Caco-2 (cell line): ENCODE measurements at regions not wholly inside any gene's neighbourhood (a gene's known extent, or its start where the extent isn't known, plus 50 kb on each side); places are given as distances from the start of the nearest gene placed in this dataset.
"Not testable (repeated sequence)": the region's sequence is repeated elsewhere in the genome, so short reads cannot be mapped to it uniquely, and the experiment has no call there.

Experiments used
- BruUV-seq: library from RNA; stranded (reverse); fragments of 400-500 nt; replicated peaks from 2 replicates; lab custom pipeline; 2021; lab: Mats Ljungman, UMichigan
- CTCF ChIA-PET: fragments of 300-600 bp; sonication (Branson Sonifier 250); formaldehyde crosslinking; loops from one replicate; lab custom pipeline; 2022; ENCODE audit warnings: antibody characterized with exemption; lab: Charles Lee
- POLR2A ChIA-PET: fragments of 300-600 bp; sonication (Branson Sonifier 250); formaldehyde crosslinking; loops from one replicate; lab custom pipeline; 2022; ENCODE audit warnings: antibody characterized with exemption; lab: Charles Lee
- DNase-seq, 2 experiments: peaks; one replicate each; pipeline versions ENCODE4 v3.0.0 to v3.0.0-alpha.2; 2020 to 2022
- H3K27me3 ChIP-seq: replicated peaks from 2 replicates; pipeline ENCODE4 v1.6.0; 2011; ENCODE audit warnings: low read length; ENCODE audit not compliant: control insufficient read depth, insufficient read depth
- H3K36me3 ChIP-seq: 2 replicates; pipeline ENCODE4 v1.5.1; 2011; ENCODE audit warnings: low read length; ENCODE audit not compliant: control insufficient read depth, insufficient read depth
- H3K4me1 ChIP-seq: fragments of 250-450 bp; sonication (Bioruptor Pico); 2 replicates; pipeline ENCODE4 v1.5.1; 2020; ENCODE audit warnings: mild to moderate bottlenecking
- H3K4me3 ChIP-seq: 2 replicates; pipeline ENCODE4 v1.5.1; 2011; ENCODE audit warnings: low read depth, mild to moderate bottlenecking, control low read depth, low read length
- H3K9me3 ChIP-seq: fragments of 250-450 bp; sonication (Bioruptor Pico); 2 replicates; pipeline ENCODE4 v1.5.1; 2020; ENCODE audit warnings: mild to moderate bottlenecking, moderate library complexity
- H3K27ac Mint-ChIP-seq: one replicate; pipeline ENCODE4 v1.8.0; 2022; ENCODE audit warnings: mixed read lengths; ENCODE audit not compliant: unreplicated experiment
- H3K27me3 Mint-ChIP-seq: one replicate; pipeline ENCODE4 v1.8.0; 2022; ENCODE audit warnings: mixed read lengths; ENCODE audit not compliant: insufficient read depth, unreplicated experiment
- H3K36me3 Mint-ChIP-seq: one replicate; pipeline ENCODE4 v1.8.0; 2022; ENCODE audit warnings: mild to moderate bottlenecking, mixed read lengths; ENCODE audit not compliant: insufficient read depth, unreplicated experiment
- H3K4me1 Mint-ChIP-seq: one replicate; pipeline ENCODE4 v1.8.0; 2022; ENCODE audit warnings: low read depth, mixed read lengths; ENCODE audit not compliant: unreplicated experiment
- H3K4me3 Mint-ChIP-seq: one replicate; pipeline ENCODE4 v1.8.0; 2022; ENCODE audit warnings: mild to moderate bottlenecking, moderate library complexity, mixed read lengths; ENCODE audit not compliant: unreplicated experiment
- H3K9me3 Mint-ChIP-seq: one replicate; pipeline ENCODE4 v1.8.0; 2022; ENCODE audit warnings: mixed read lengths; ENCODE audit not compliant: unreplicated experiment
- intact Hi-C: fragments of 100-400 bp; cut with micrococcal nuclease; formaldehyde crosslinking; loops from one replicate; pipeline ENCODE4 v1.10.0; 2022; ENCODE audit not compliant: unreplicated experiment
- TF ChIP-seq, protein P1 (sequence below), 2 experiments: fragments of 200-600 bp in 1 of 2; IDR thresholded peaks; 1 replicate in 1 of 2; 2 replicates in 1 of 2; pipeline versions ENCODE4 v1.5.1 to v1.8.0; 2011 to 2022; ENCODE audit warnings: antibody characterized with exemption in 1 of 2, control low read depth in 1 of 2, inconsistent platforms in 1 of 2, low read depth in 1 of 2, low read length in 1 of 2, mild to moderate bottlenecking in 1 of 2, moderate library complexity in 1 of 2; ENCODE audit not compliant: insufficient read depth in 1 of 2, severe bottlenecking in 1 of 2, unreplicated experiment in 1 of 2

GRCh38 chr20:29443206-29443781 is 1814.2 kb upstream of the DEFB115 start:
- H3K9me3 ChIP-seq, CTCF ChIA-PET, H3K9me3 Mint-ChIP-seq, H3K27me3 Mint-ChIP-seq, H3K36me3 ChIP-seq, BruUV-seq, POLR2A ChIA-PET, H3K27ac Mint-ChIP-seq, H3K4me3 ChIP-seq, H3K36me3 Mint-ChIP-seq, H3K27me3 ChIP-seq: not testable (repeated sequence)
- TF ChIP-seq, protein P1, sequence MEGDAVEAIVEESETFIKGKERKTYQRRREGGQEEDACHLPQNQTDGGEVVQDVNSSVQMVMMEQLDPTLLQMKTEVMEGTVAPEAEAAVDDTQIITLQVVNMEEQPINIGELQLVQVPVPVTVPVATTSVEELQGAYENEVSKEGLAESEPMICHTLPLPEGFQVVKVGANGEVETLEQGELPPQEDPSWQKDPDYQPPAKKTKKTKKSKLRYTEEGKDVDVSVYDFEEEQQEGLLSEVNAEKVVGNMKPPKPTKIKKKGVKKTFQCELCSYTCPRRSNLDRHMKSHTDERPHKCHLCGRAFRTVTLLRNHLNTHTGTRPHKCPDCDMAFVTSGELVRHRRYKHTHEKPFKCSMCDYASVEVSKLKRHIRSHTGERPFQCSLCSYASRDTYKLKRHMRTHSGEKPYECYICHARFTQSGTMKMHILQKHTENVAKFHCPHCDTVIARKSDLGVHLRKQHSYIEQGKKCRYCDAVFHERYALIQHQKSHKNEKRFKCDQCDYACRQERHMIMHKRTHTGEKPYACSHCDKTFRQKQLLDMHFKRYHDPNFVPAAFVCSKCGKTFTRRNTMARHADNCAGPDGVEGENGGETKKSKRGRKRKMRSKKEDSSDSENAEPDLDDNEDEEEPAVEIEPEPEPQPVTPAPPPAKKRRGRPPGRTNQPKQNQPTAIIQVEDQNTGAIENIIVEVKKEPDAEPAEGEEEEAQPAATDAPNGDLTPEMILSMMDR (IDR thresholded peaks at IDR 0.05; ENCODE audit: insufficient read depth in 1 of 2, low read depth in 1 of 2, low read length in 1 of 2, severe bottlenecking in 1 of 2, unreplicated experiment in 1 of 2): peak; percentile 64 to 98
- H3K4me1 ChIP-seq: peaks cover 21% of the 10 kb centered on the region
- intact Hi-C loops: loop anchor here (1.0 to 10.0 kb wide), 6 partner anchors 76 to 1870 kb away; no protein-coding TSS in a partner anchor
- peak; percentile 59 to 68 for DNase-seq
- Mint-ChIP-seq H3K4me1 (peaks cover 18% of the 10 kb centered on the region), H3K4me3 (peak overlapping the region; percentile 22)

GRCh38 chr20:29443819-29444218 is 1813.6 kb upstream of the DEFB115 start:
- H3K9me3 ChIP-seq: no peaks in the 10 kb centered on the region; the same call in 1 of the 2 replicates
- H3K27ac Mint-ChIP-seq: no peak overlapping the region
- no TSS peak for BruUV-seq
- H3K4me1 ChIP-seq: peaks cover 21% of the 10 kb centered on the region
- no peak for DNase-seq
- H3K36me3 ChIP-seq: no peaks in the 10 kb centered on the region
- TF ChIP-seq, protein P1 (IDR thresholded peaks at IDR 0.05; ENCODE audit: insufficient read depth in 1 of 2, low read depth in 1 of 2, low read length in 1 of 2, severe bottlenecking in 1 of 2, unreplicated experiment in 1 of 2): no peak
- no peak overlapping the region for H3K4me3 Mint-ChIP-seq
- H3K27me3 ChIP-seq: no peaks in the 10 kb centered on the region
- H3K4me3 ChIP-seq: no peak overlapping the region
- no peaks in the 10 kb centered on the region for H3K27me3 Mint-ChIP-seq
- CTCF ChIA-PET: no interaction called here
- intact Hi-C loops: loop anchor here (1.0 to 10.0 kb wide), 7 partner anchors 75 to 1869 kb away; no protein-coding TSS in a partner anchor
- peaks cover 9% of the 10 kb centered on the region for H3K36me3 Mint-ChIP-seq
- POLR2A ChIA-PET: no interaction called here
- H3K4me1 Mint-ChIP-seq: peaks cover 18% of the 10 kb centered on the region
- no peaks in the 10 kb centered on the region for H3K9me3 Mint-ChIP-seq

DNA sequence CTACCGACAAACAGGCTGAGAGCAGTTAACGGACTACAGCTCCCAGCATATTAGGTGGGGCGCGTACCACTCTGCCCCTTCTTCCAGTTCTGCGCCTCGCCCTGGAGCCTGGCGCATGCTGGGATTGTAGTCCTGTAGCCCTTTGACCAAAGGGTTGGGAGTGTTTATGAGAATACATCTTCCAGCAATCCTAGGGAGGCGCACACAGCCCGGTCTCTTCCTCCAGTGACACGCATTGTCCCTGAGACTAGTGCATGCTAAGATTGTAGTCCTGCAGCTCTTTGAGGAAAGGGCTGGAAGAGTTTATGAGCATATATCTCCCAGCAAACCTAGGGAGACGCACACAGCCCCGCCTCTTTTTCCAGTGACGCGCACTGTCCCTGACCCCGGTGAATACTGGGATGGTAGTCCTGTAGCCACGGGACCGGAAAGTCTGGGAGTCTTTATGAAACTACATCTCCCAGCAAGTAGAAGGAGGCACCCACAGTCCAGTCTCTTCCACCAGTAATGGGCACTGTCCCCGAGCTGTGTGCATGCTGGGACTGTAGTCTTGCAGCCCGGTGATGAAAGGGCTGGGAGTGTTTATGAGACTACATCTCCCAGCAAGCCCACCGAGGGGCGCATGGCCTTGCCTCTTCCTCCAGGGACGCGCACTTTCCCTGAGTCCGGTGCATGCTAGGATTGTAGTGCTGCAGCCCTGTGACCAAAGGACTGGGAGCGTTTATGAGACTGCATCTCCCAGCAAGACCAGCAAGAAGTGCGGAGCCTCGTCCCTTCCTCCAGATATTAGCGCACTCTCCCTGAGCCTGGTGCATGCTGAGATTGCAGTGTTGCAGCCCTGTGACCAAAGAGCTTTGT is 1812.2 kb upstream of the DEFB115 start:
- intact Hi-C loops: loop anchor here (2.0 to 10.0 kb wide), 3 partner anchors 340 to 1816 kb away; no protein-coding TSS in a partner anchor
- H3K4me1 ChIP-seq: peaks cover 16% of the 10 kb centered on the region
- peak overlapping the region; percentile 61 for H3K4me3 Mint-ChIP-seq
- peak overlapping the region; percentile 6; the same call in 1 of the 2 replicates for H3K4me3 ChIP-seq
- peaks cover 14% of the 10 kb centered on the region for H3K4me1 Mint-ChIP-seq
- H3K36me3 ChIP-seq, H3K9me3 ChIP-seq, H3K27me3 ChIP-seq, BruUV-seq, H3K9me3 Mint-ChIP-seq, H3K27me3 Mint-ChIP-seq, H3K36me3 Mint-ChIP-seq, CTCF ChIA-PET, POLR2A ChIA-PET: not testable (repeated sequence)
- DNase-seq: peak; percentile 89 to 95
- H3K27ac Mint-ChIP-seq: peak overlapping the region; percentile 13

DNA sequence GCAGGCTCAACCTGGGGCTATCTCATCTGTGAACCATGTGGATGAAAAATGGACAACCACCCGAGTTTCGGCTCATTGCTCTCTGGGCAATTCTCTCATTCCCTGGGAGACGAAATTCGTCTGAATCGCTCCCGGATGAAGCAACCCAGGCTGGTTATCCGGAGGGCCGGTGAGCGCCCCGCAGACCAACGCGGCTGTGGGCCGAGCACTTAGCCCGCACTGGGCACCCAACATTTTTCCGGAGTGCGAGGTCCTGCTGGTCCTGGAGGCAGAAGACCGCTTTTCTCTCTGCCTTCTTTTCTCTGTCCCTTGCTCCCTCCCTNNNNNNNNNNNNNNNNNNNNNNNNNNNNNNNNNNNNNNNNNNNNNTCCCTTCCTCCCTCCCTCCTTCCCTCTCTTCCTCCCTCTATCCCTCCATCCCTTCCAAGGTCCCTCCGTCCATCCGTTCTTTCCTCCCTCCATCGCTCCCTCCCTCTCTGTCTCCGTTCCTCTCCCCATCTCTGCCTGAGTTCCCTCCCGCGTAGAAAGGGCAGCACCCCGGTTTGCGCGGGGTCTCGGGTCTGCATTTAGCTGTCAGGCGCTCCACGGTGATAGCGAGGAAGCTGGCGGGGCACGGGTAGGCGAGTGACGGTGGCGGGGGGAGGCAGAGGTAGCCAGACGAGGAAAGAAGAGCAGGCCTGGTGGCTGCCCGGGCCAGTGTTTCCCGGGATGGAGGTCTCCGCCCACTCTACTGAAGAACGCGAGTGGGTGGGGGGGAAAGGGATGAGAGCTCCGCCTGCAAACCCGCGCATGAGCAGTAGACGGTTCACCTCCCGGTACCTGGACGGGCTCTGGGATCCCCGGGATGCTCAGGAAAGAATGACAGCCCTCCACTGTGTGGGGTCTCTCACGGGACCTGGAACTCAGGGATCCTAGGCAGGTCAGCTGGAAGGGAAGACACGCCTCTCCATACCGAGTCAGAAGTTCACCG is 1809.7 kb upstream of the DEFB115 start:
- BruUV-seq, H3K36me3 ChIP-seq, H3K4me1 ChIP-seq, H3K27me3 ChIP-seq, H3K36me3 Mint-ChIP-seq, POLR2A ChIA-PET, H3K4me3 ChIP-seq, H3K9me3 ChIP-seq, H3K4me3 Mint-ChIP-seq, H3K27me3 Mint-ChIP-seq, H3K4me1 Mint-ChIP-seq, DNase-seq, H3K27ac Mint-ChIP-seq, CTCF ChIA-PET: not testable (repeated sequence)
- intact Hi-C loops: loop anchor here (10.0 kb wide), 2 partner anchors 343 to 837 kb away; no protein-coding TSS in a partner anchor
- peaks cover 12% of the 10 kb centered on the region for H3K9me3 Mint-ChIP-seq
